Cardiac fibroblast (primary cell): ENCODE measurements at regions not wholly inside any gene's neighbourhood (a gene's known extent, or its start where the extent isn't known, plus 50 kb on each side); places are given as distances from the start of the nearest gene placed in this dataset.
A peak's percentile ranks its signal among the peaks of the same experiment; 100 is the strongest.

Experiments
- DNase-seq, 2 donors: peaks; one replicate each; pipeline versions ENCODE4 v3.0.0 to v3.0.0-alpha.2; 2010; ENCODE audit warnings: low read depth in 2 of 2
- H3K4me3 ChIP-seq, 2 donors: replicated peaks in 1 of 2; 1 replicate in 1 of 2; 2 replicates in 1 of 2; pipeline ENCODE4 v1.5.1; 2011; ENCODE audit warnings: low read depth in 2 of 2, low read length in 2 of 2, mild to moderate bottlenecking in 2 of 2, moderate library complexity in 1 of 2
- CTCF ChIP-seq: IDR thresholded peaks from one replicate; pipeline ENCODE4 v1.5.1; 2011; ENCODE audit warnings: low read depth, mild to moderate bottlenecking, low read length, inconsistent platforms

GRCh38 chr18:77554061-77554460 lies 304.4 kb downstream of the GALR1 start:
- TF ChIP-seq CTCF = no peak
- H3K4me3 ChIP-seq = no peak overlapping the region
- DNase-seq = no peak

GRCh38 chr18:77557046-77557587 lies 307.5 kb downstream of the GALR1 start:
- DNase-seq = peak; percentile 7 to 9
- no peak for TF ChIP-seq CTCF
- H3K4me3 ChIP-seq = no peak overlapping the region

GRCh38 chr18:77559274-77559910 lies 309.7 kb downstream of the GALR1 start:
- TF ChIP-seq CTCF = no peak
- peak in 1 of 2 donors; percentile 5 for DNase-seq
- H3K4me3 ChIP-seq = no peak overlapping the region

GRCh38 chr18:77560341-77560992 lies 310.8 kb downstream of the GALR1 start:
- TF ChIP-seq CTCF = no peak
- DNase-seq = peak; percentile 29 to 92
- no peak overlapping the region for H3K4me3 ChIP-seq

- no peak for TF ChIP-seq CTCF
- no peak overlapping the region for H3K4me3 ChIP-seq
- DNase-seq = no peak
Observed at GRCh38 chr18:77566604-77567003, 317.0 kb downstream of the GALR1 start.

- no peak for TF ChIP-seq CTCF
- no peak for DNase-seq
- no peak overlapping the region for H3K4me3 ChIP-seq
Observed at GRCh38 chr18:77567205-77567604, 317.6 kb downstream of the GALR1 start.

- no peak for TF ChIP-seq CTCF
- no peak for DNase-seq
- no peak overlapping the region for H3K4me3 ChIP-seq
Observed at GRCh38 chr18:77571743-77572142, 322.1 kb downstream of the GALR1 start.
